Mesendoderm (in vitro differentiated cells): ENCODE measurements at regions not wholly inside any gene's neighbourhood (a gene's known extent, or its start where the extent isn't known, plus 50 kb on each side); places are given as distances from the start of the nearest gene placed in this dataset.
"Not testable (repeated sequence)": the region's sequence is repeated elsewhere in the genome, so short reads cannot be mapped to it uniquely, and the experiment has no call there.

ENCODE experiments used
- DNase-seq: peaks from one replicate; pipeline ENCODE4 v3.0.0; 2013
- H2AK5ac ChIP-seq: 2 replicates; pipeline ENCODE4 v1.6.1; 2013; ENCODE audit warnings: low read length, inconsistent platforms
- H2BK120ac ChIP-seq: 2 replicates; pipeline ENCODE4 v1.6.1; 2013; ENCODE audit warnings: low read depth, mild to moderate bottlenecking, low read length, moderate library complexity, mixed read lengths
- H2BK15ac ChIP-seq: replicated peaks from 2 replicates; pipeline ENCODE4 v1.6.1; 2013; ENCODE audit warnings: low read depth, mild to moderate bottlenecking, moderate library complexity
- H2BK5ac ChIP-seq: 2 replicates; pipeline ENCODE4 v1.6.1; 2013; ENCODE audit warnings: low read length, inconsistent platforms
- H3K18ac ChIP-seq: 2 replicates; pipeline ENCODE4 v1.6.1; 2013; ENCODE audit warnings: mild to moderate bottlenecking, low read length, mixed read lengths
- H3K23ac ChIP-seq: one replicate; pipeline ENCODE4 v1.6.1; 2013; ENCODE audit warnings: low read length
- H3K27ac ChIP-seq: 2 replicates; pipeline ENCODE4 v1.5.1; 2013; ENCODE audit warnings: low read depth, mild to moderate bottlenecking, inconsistent platforms, low read length, moderate library complexity
- H3K27me3 ChIP-seq: 2 replicates; pipeline ENCODE4 v1.6.1; 2013; ENCODE audit warnings: low read length, control low read depth, mild to moderate bottlenecking, inconsistent platforms; ENCODE audit not compliant: insufficient read depth, poor library complexity
- H3K36me3 ChIP-seq: 2 replicates; pipeline ENCODE4 v1.6.1; 2013; ENCODE audit warnings: low read length, inconsistent platforms; ENCODE audit not compliant: control insufficient read depth, insufficient read depth
- H3K4ac ChIP-seq: one replicate; pipeline ENCODE4 v1.6.1; 2013; ENCODE audit warnings: low read depth, mild to moderate bottlenecking, low read length, moderate library complexity
- H3K4me1 ChIP-seq: 2 replicates; pipeline ENCODE4 v1.6.1; 2013; ENCODE audit warnings: low read depth, low read length, inconsistent platforms; ENCODE audit not compliant: control insufficient read depth
- H3K4me2 ChIP-seq: 2 replicates; pipeline ENCODE4 v1.6.1; 2013; ENCODE audit warnings: low read length
- H3K4me3 ChIP-seq: 2 replicates; pipeline ENCODE4 v1.5.1; 2013; ENCODE audit warnings: mild to moderate bottlenecking, low read length
- H3K56ac ChIP-seq: one replicate; pipeline ENCODE4 v1.6.1; 2013; ENCODE audit warnings: low read length
- H3K79me1 ChIP-seq: 2 replicates; pipeline ENCODE4 v1.6.1; 2013; ENCODE audit warnings: low read length, inconsistent platforms
- H3K79me2 ChIP-seq: 2 replicates; pipeline ENCODE4 v1.6.1; 2013; ENCODE audit warnings: mild to moderate bottlenecking, low read length; ENCODE audit not compliant: control insufficient read depth, insufficient read depth
- H3K9ac ChIP-seq: 2 replicates; pipeline ENCODE4 v1.6.1; 2013; ENCODE audit warnings: low read length, inconsistent platforms
- H4K5ac ChIP-seq: one replicate; pipeline ENCODE4 v1.6.1; 2013; ENCODE audit warnings: low read length
- H4K8ac ChIP-seq: one replicate; pipeline ENCODE4 v1.6.1; 2013; ENCODE audit warnings: low read depth, mild to moderate bottlenecking, control low read depth, low read length, moderate library complexity
- WGBS: extraction: QIAGEN DNeasy Blood & Tissue Kit; methylation state at CpG from one replicate; pipeline ENCODE4 v1.1.7; 2013; ENCODE audit warnings: low lambda C conversion rate, missing lambda C conversion rate; ENCODE audit not compliant: insufficient coverage; ENCODE audit errors: extremely low coverage; 5-methylcytosine and 5-hydroxymethylcytosine counted together

GRCh38 chr16:25370541-25370940 lies 112.9 kb upstream of the ZKSCAN2 start:
- Histone ChIP-seq H3K4ac (no peak overlapping the region), H3K27me3 (no peaks in the 10 kb centered on the region), H4K8ac (no peak overlapping the region), H3K36me3 (no peaks in the 10 kb centered on the region), H3K4me3 (no peak overlapping the region), H2AK5ac (no peak overlapping the region), H3K79me2 (no peaks in the 10 kb centered on the region), H3K18ac (no peak overlapping the region), H2BK5ac (no peak overlapping the region), H3K9ac (no peak overlapping the region), H3K4me1 (no peaks in the 10 kb centered on the region), H3K79me1 (no peaks in the 10 kb centered on the region), H3K56ac (no peak overlapping the region), H4K5ac (no peak overlapping the region), H2BK15ac (no peak overlapping the region), H3K23ac (no peak overlapping the region), H3K4me2 (no peak overlapping the region), H3K27ac (no peak overlapping the region), H2BK120ac (no peak overlapping the region)
- DNase-seq = no peak
- WGBS = no CpG with 5 or more reads among the region's 6 CpGs

- no peak overlapping the region for H2BK120ac ChIP-seq
- H3K4me2 ChIP-seq = no peak overlapping the region
- H3K4ac ChIP-seq = no peak overlapping the region
- H3K56ac ChIP-seq = no peak overlapping the region
- H3K79me1 ChIP-seq = no peaks in the 10 kb centered on the region
- H3K23ac ChIP-seq = no peak overlapping the region
- DNase-seq = no peak
- H3K9ac ChIP-seq = no peak overlapping the region
- no peak overlapping the region for H2AK5ac ChIP-seq
- no peak overlapping the region for H2BK5ac ChIP-seq
- H3K4me3 ChIP-seq = no peak overlapping the region
- H4K8ac ChIP-seq = no peak overlapping the region
- H3K79me2 ChIP-seq = no peaks in the 10 kb centered on the region
- H2BK15ac ChIP-seq = no peak overlapping the region
- WGBS = no CpG with 5 or more reads among the region's 8 CpGs
- no peak overlapping the region for H4K5ac ChIP-seq
- no peaks in the 10 kb centered on the region for H3K36me3 ChIP-seq
- no peaks in the 10 kb centered on the region for H3K4me1 ChIP-seq
- no peaks in the 10 kb centered on the region for H3K27me3 ChIP-seq
- no peak overlapping the region for H3K27ac ChIP-seq
- no peak overlapping the region for H3K18ac ChIP-seq
Measured at GRCh38 chr16:25367773-25368524, 110.3 kb upstream of the ZKSCAN2 start.

GRCh38 chr16:25366078-25366477 lies 108.4 kb upstream of the ZKSCAN2 start:
- H3K4ac ChIP-seq = no peak overlapping the region
- no peak overlapping the region for H3K56ac ChIP-seq
- no peak overlapping the region for H2BK15ac ChIP-seq
- no CpG with 5 or more reads among the region's 2 CpGs for WGBS
- peak; percentile 43 for DNase-seq
- no peak overlapping the region for H3K4me3 ChIP-seq
- no peak overlapping the region for H2AK5ac ChIP-seq
- H3K4me2 ChIP-seq = no peak overlapping the region
- no peak overlapping the region for H4K5ac ChIP-seq
- no peaks in the 10 kb centered on the region for H3K36me3 ChIP-seq
- no peak overlapping the region for H3K27ac ChIP-seq
- H3K4me1 ChIP-seq = no peaks in the 10 kb centered on the region
- H3K18ac ChIP-seq = no peak overlapping the region
- no peak overlapping the region for H3K23ac ChIP-seq
- H2BK120ac ChIP-seq = no peak overlapping the region
- no peak overlapping the region for H2BK5ac ChIP-seq
- no peaks in the 10 kb centered on the region for H3K27me3 ChIP-seq
- H3K9ac ChIP-seq = no peak overlapping the region
- no peaks in the 10 kb centered on the region for H3K79me1 ChIP-seq
- no peaks in the 10 kb centered on the region for H3K79me2 ChIP-seq
- H4K8ac ChIP-seq = no peak overlapping the region

GRCh38 chr16:25359516-25359915 lies 101.9 kb upstream of the ZKSCAN2 start:
- H2AK5ac ChIP-seq, H3K27ac ChIP-seq, H3K4ac ChIP-seq, DNase-seq, H3K4me1 ChIP-seq, H2BK15ac ChIP-seq, H3K79me2 ChIP-seq, H3K79me1 ChIP-seq, H3K23ac ChIP-seq, H3K4me3 ChIP-seq, H3K9ac ChIP-seq, H3K18ac ChIP-seq, H3K4me2 ChIP-seq, H3K36me3 ChIP-seq, H4K5ac ChIP-seq, H3K27me3 ChIP-seq, H2BK120ac ChIP-seq, H4K8ac ChIP-seq, H2BK5ac ChIP-seq, H3K56ac ChIP-seq: not testable (repeated sequence)
- WGBS = no CpG with 5 or more reads among the region's 8 CpGs

- H3K27ac ChIP-seq = no peak overlapping the region
Measured at GRCh38 chr16:25344006-25344405, 86.4 kb upstream of the ZKSCAN2 start.

GRCh38 chr16:25340973-25341372 lies 83.3 kb upstream of the ZKSCAN2 start:
- no peaks in the 10 kb centered on the region for H3K79me1 ChIP-seq
- no peak overlapping the region for H2BK5ac ChIP-seq
- no peak overlapping the region for H2BK15ac ChIP-seq
- H4K8ac ChIP-seq = no peak overlapping the region
- no peak overlapping the region for H3K18ac ChIP-seq
- no CpG with 5 or more reads among the region's 2 CpGs for WGBS
- H3K4me2 ChIP-seq = no peak overlapping the region
- H3K56ac ChIP-seq = no peak overlapping the region
- no peaks in the 10 kb centered on the region for H3K79me2 ChIP-seq
- no peaks in the 10 kb centered on the region for H3K27me3 ChIP-seq
- H3K36me3 ChIP-seq = no peaks in the 10 kb centered on the region
- no peak overlapping the region for H3K27ac ChIP-seq
- no peak overlapping the region for H3K9ac ChIP-seq
- no peak overlapping the region for H3K4ac ChIP-seq
- H2BK120ac ChIP-seq = no peak overlapping the region
- no peak overlapping the region for H3K23ac ChIP-seq
- no peak overlapping the region for H2AK5ac ChIP-seq
- H4K5ac ChIP-seq = no peak overlapping the region
- no peaks in the 10 kb centered on the region for H3K4me1 ChIP-seq
- no peak overlapping the region for H3K4me3 ChIP-seq
- no peak for DNase-seq

More at GRCh38 chr16:25344006-25344405, 86.4 kb upstream of the ZKSCAN2 start:
- no peak overlapping the region for H3K4me3 ChIP-seq
- H2AK5ac ChIP-seq = no peak overlapping the region
- H4K8ac ChIP-seq = no peak overlapping the region
- no peak overlapping the region for H3K18ac ChIP-seq
- DNase-seq = no peak
- no peak overlapping the region for H2BK120ac ChIP-seq
- no peak overlapping the region for H3K9ac ChIP-seq
- H2BK5ac ChIP-seq = no peak overlapping the region
- WGBS = no CpG with 5 or more reads among the region's 5 CpGs
- H3K79me2 ChIP-seq = no peaks in the 10 kb centered on the region
- no peaks in the 10 kb centered on the region for H3K4me1 ChIP-seq
- no peak overlapping the region for H3K4me2 ChIP-seq
- H3K27me3 ChIP-seq = no peaks in the 10 kb centered on the region
- no peak overlapping the region for H2BK15ac ChIP-seq
- H3K36me3 ChIP-seq = no peaks in the 10 kb centered on the region
- H3K56ac ChIP-seq = no peak overlapping the region
- H3K23ac ChIP-seq = no peak overlapping the region
- no peaks in the 10 kb centered on the region for H3K79me1 ChIP-seq
- H3K4ac ChIP-seq = no peak overlapping the region
- no peak overlapping the region for H4K5ac ChIP-seq
